Keratinocyte (primary cell): ENCODE measurements at regions not wholly inside any gene's neighbourhood (a gene's known extent, or its start where the extent isn't known, plus 50 kb on each side); places are given as distances from the start of the nearest gene placed in this dataset.

ENCODE experiments used
- DNase-seq: peaks from one replicate; pipeline ENCODE4 v3.0.0-alpha.2; 2011; ENCODE audit warnings: low read depth, missing footprints, low spot score
- FAIRE-seq: peaks from 2 replicates; lab custom pipeline; 2011; peaks lifted over from hg19 to GRCh38; lab: Jason Lieb, UNC
- H2AFZ ChIP-seq: 2 replicates; pipeline ENCODE4 v1.6.0; 2012; ENCODE audit warnings: low read length, control low read depth, inconsistent platforms; ENCODE audit not compliant: control insufficient read depth
- H3K27ac ChIP-seq: 2 replicates; pipeline ENCODE4 v1.5.1; 2011; ENCODE audit warnings: low read length; ENCODE audit not compliant: control insufficient read depth, insufficient read depth
- H3K27me3 ChIP-seq: 3 replicates; pipeline ENCODE4 v1.6.0; 2011; ENCODE audit warnings: low read length; ENCODE audit not compliant: control insufficient read depth, insufficient read depth; ENCODE audit errors: extremely low read depth
- H3K36me3 ChIP-seq, 2 experiments: 2 replicates in 1 of 2; 3 replicates in 1 of 2; pipeline ENCODE4 v1.5.1; 2011; ENCODE audit warnings: low read length in 2 of 2, mild to moderate bottlenecking in 1 of 2; ENCODE audit not compliant: control insufficient read depth in 2 of 2, insufficient read depth in 2 of 2; ENCODE audit errors: extremely low read depth in 1 of 2
- H3K4me1 ChIP-seq: 3 replicates; pipeline ENCODE4 v1.5.1; 2011; ENCODE audit warnings: low read length; ENCODE audit not compliant: control insufficient read depth, insufficient read depth; ENCODE audit errors: extremely low read depth
- H3K4me2 ChIP-seq: 3 replicates; pipeline ENCODE4 v1.6.0; 2011; ENCODE audit warnings: low read depth, low read length; ENCODE audit not compliant: control insufficient read depth, insufficient read depth; ENCODE audit errors: extremely low read depth
- H3K4me3 ChIP-seq, 3 experiments: fragments of 200-600 bp in 1 of 3; sonication (generic) in 1 of 3; 2 replicates in 2 of 3; 3 replicates in 1 of 3; pipeline ENCODE4 v1.5.1; 2011 to 2016; ENCODE audit warnings: low read length in 3 of 3, mild to moderate bottlenecking in 3 of 3, control low read depth in 2 of 3, inconsistent platforms in 1 of 3, low read depth in 1 of 3, mixed read lengths in 1 of 3, mixed run types in 1 of 3, moderate library complexity in 1 of 3; ENCODE audit not compliant: control insufficient read depth in 2 of 3, insufficient read depth in 2 of 3; ENCODE audit errors: extremely low read depth in 1 of 3
- H3K79me2 ChIP-seq: 2 replicates; pipeline ENCODE4 v1.6.0; 2012; ENCODE audit warnings: low read length; ENCODE audit not compliant: control insufficient read depth, insufficient read depth
- H3K9ac ChIP-seq: 3 replicates; pipeline ENCODE4 v1.6.0; 2011; ENCODE audit warnings: low read length; ENCODE audit not compliant: control insufficient read depth, insufficient read depth; ENCODE audit errors: extremely low read depth
- H3K9me1 ChIP-seq: 3 replicates; pipeline ENCODE4 v1.6.0; 2011; ENCODE audit warnings: low read length; ENCODE audit not compliant: control insufficient read depth, insufficient read depth; ENCODE audit errors: extremely low read depth
- H3K9me3 ChIP-seq: 2 replicates; pipeline ENCODE4 v1.5.1; 2012; ENCODE audit warnings: low read depth, low read length; ENCODE audit not compliant: control insufficient read depth
- H4K20me1 ChIP-seq: 3 replicates; pipeline ENCODE4 v1.6.0; 2011; ENCODE audit warnings: low read length; ENCODE audit not compliant: control insufficient read depth, insufficient read depth; ENCODE audit errors: extremely low read depth
- CTCF ChIP-seq, 3 experiments: IDR thresholded peaks in 1 of 3; conservative IDR thresholded peaks in 1 of 3; optimal IDR thresholded peaks in 1 of 3; 2 replicates in 2 of 3; 3 replicates in 1 of 3; pipeline versions ENCODE3 to v1.5.1; 2011; ENCODE audit warnings: low read length in 3 of 3, mild to moderate bottlenecking in 3 of 3, moderate library complexity in 2 of 3, control low read depth in 1 of 3, inconsistent platforms in 1 of 3; ENCODE audit not compliant: insufficient read depth in 2 of 3; ENCODE audit errors: extremely low read depth in 1 of 3
- EZH2 ChIP-seq: IDR thresholded peaks from one replicate; pipeline ENCODE4 v1.6.1; 2012; ENCODE audit warnings: inconsistent platforms, mild to moderate bottlenecking, low read length, moderate library complexity
- dilution Hi-C: fragments of 300-500 bp; cut with MboI; formaldehyde crosslinking; loops from one replicate; pipeline ENCODE4 v1.7.0; 2020; ENCODE audit warnings: low sequenced_read_pairs; ENCODE audit not compliant: extremely low pct_ligation_motif_present

DNA sequence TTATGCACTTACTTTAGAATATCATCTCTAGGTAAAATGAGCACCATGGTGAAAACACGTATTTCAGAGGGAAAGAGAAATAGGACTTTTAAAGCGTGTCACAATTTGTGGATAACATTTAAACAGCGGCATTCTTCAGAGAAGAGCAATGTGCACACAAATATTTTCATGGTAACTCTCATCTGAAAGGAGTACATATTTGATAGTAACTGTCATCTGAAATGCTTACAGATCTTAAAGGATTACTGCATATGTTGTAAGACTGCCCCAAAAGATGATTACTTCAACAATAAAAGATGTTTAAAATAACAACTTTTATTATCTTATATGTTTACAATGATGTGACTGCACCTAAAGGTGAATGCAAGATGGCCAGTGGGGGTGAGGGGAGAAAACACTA lies 408.8 kb downstream of the PLA2G4A start:
- TF ChIP-seq CTCF (optimal IDR thresholded peaks at IDR 0.05 in 1 of 3, IDR thresholded peaks at IDR 0.05 in 1 of 3, conservative IDR thresholded peaks at IDR 0.05 in 1 of 3; ENCODE audit: extremely low read depth in 1 of 3, insufficient read depth in 2 of 3, low read length in 3 of 3): no peak
- TF ChIP-seq EZH2: no peak
- no peak overlapping the region for H3K4me2 ChIP-seq
- H3K9me3 ChIP-seq: no peaks in the 10 kb centered on the region
- dilution Hi-C loops: no loop called here
- DNase-seq (no peak), FAIRE-seq (no peak)
- H3K9ac ChIP-seq: no peak overlapping the region
- H2AFZ ChIP-seq: no peak overlapping the region
- H3K36me3 ChIP-seq: no peaks in the 10 kb centered on the region
- H3K27ac ChIP-seq: no peak overlapping the region
- H3K9me1 ChIP-seq: no peaks in the 10 kb centered on the region
- no peak overlapping the region for H3K4me3 ChIP-seq
- no peaks in the 10 kb centered on the region for H3K79me2 ChIP-seq
- H3K4me1 ChIP-seq: no peaks in the 10 kb centered on the region
- no peaks in the 10 kb centered on the region for H4K20me1 ChIP-seq
- no peaks in the 10 kb centered on the region for H3K27me3 ChIP-seq

DNA sequence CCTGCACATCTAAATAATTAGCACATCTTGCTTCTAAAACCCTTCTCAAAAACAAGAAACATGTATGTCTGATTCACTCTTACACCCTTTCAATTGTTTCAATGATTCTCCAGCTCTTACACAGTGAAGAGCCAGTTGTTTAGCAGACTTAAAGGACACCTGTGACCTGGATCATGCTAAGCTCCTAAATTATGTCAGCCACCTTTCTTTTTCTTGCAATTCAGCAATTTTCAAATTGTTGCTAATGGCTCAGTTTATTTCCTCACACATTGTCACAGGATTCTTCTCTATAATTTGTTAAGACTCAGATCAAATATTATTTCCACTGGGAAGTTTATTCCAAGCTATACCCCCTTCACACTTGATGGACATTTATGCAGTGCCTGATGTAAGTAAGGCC lies 413.2 kb downstream of the PLA2G4A start:
- Histone ChIP-seq H3K4me1 (no peaks in the 10 kb centered on the region), H3K9me3 (no peaks in the 10 kb centered on the region), H2AFZ (no peak overlapping the region), H3K27ac (no peak overlapping the region), H3K27me3 (no peaks in the 10 kb centered on the region), H3K9me1 (no peaks in the 10 kb centered on the region), H4K20me1 (no peaks in the 10 kb centered on the region), H3K36me3 (no peaks in the 10 kb centered on the region), H3K79me2 (no peaks in the 10 kb centered on the region), H3K9ac (no peak overlapping the region), H3K4me3 (no peak overlapping the region), H3K4me2 (no peak overlapping the region)
- no peak for FAIRE-seq
- dilution Hi-C loops: no loop called here
- TF ChIP-seq EZH2: no peak
- no peak for TF ChIP-seq CTCF (optimal IDR thresholded peaks at IDR 0.05 in 1 of 3, IDR thresholded peaks at IDR 0.05 in 1 of 3, conservative IDR thresholded peaks at IDR 0.05 in 1 of 3; ENCODE audit: extremely low read depth in 1 of 3, insufficient read depth in 2 of 3, low read length in 3 of 3)
- DNase-seq: no peak
